HG02763 (cell line): ENCODE measurements at regions not wholly inside any gene's neighbourhood (a gene's known extent, or its start where the extent isn't known, plus 50 kb on each side); places are given as distances from the start of the nearest gene placed in this dataset.
"Not testable (repeated sequence)": the region's sequence is repeated elsewhere in the genome, so short reads cannot be mapped to it uniquely, and the experiment has no call there.

ENCODE experiments used
- ATAC-seq: cut with Tn5 transposase; IDR thresholded peaks from one replicate; pipeline ENCODE4 v1.9.1; 2021; ENCODE audit warnings: mild to moderate bottlenecking, moderate library complexity; ENCODE audit not compliant: unreplicated experiment

DNA sequence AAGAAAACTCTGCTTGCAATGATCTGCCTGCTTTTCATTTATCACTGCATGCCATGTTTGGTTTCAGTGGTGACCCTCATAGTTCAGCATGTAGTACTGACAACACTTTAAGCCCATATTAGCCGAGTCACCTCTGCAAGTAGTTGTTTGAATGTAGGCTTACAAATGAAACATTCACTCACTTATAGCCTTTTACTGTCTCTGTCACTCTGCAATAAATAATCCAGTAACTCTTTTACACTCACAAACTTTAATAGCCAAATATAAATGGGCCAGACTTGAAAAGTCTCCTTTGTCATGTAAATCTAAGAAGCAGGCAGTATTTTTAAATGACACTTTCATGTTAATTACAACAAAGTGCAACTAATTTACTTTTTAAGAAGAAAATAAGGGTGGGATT is 1460.0 kb upstream of the ADGRB3 start:
- ATAC-seq = no peak

DNA sequence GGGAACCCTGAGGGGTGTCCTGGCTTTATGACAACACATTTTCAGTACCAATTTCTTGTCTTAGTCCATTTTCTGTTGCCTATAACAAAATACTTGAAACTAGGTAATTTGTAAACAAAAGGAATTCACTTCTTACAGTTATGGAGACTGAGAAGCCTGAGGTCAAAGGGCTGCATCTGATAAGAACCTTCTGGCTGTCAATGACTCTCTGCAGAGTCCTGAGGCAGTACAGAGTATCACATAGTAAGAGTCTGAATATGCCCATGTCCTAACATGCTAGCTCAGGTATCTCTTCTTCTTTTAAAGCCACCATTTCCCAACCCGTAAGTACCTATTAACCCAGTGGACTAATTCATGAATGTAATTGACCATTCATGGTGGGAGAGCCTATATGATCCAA is 1458.6 kb upstream of the EYS start:
- no peak for ATAC-seq

DNA sequence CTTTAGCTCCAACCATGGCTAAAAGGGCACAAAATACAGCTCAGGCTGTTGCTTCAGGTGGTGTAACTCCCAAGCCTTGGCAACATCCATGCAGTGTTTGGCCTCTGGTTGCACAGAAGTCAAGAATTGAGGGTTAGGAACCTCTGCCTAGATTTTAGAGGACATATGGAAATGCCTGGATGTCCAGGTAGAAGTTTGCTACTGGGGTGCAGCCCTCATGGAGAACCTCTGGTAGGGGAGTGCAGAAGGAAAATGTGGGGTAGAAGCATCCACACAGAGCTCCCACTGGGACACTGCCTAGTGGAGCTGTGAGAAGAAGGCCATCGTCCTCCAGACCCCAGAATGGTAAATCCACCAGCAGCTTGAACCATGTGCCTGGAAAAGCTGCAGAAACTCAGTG is 1453.8 kb upstream of the EYS start:
- no peak for ATAC-seq

DNA sequence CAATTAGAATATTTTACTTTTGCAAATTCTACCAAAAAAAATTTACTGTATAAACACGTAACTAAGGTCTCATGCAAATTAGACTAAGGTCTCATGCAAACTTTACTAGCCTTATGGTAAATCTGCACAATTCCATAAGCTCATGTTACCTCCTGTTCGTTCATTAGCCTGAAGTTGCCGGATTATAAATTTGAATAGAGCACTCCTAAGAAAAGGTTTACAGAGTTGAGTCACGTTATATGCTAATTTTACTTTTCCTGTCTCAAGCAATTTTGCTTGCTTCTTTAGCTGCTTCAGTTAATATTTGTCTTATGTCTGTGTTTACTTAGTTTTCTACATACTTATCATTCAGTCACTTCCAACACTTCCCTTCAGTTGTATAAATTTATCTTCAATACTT is 1434.0 kb upstream of the EYS start:
- ATAC-seq = no peak

DNA sequence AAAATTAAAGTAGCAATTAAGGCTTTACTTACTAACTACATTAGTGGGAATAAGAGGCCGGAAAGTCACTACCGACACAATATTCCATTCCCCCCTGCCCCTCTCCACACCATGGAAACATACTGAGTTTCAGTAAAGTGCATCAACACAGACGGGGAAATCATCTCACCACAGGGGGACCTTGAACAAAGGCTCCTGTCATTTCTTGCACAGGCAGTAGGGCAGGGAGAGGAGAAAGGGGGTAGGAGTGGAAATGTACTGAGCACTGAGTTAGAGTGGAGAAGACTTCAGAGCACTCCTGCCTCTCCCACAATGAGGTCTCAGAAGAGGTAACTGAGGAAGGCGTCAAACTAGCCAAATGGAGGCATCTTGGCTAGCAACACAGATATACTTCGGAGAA is 1426.9 kb upstream of the EYS start:
- ATAC-seq = no peak

DNA sequence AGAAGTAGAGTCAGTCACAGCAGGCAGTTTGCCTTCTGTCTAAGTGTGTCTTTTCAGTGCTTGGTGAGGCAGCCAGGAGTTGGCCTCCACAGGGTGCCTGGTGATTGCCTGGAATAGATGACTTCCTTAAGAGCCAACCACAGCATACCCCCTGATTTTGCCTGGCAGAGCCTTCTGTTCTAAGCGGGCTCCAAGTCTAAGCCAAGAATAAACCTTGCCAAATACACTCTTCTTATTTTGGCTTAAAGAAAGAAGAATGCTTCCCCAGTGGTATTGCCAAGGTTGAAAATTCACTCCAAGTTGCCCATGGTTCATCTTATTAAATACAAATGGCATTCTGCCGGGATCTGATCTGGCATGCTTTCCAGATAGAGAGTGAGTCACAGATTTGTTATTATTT is 1424.8 kb upstream of the EYS start:
- no peak for ATAC-seq

DNA sequence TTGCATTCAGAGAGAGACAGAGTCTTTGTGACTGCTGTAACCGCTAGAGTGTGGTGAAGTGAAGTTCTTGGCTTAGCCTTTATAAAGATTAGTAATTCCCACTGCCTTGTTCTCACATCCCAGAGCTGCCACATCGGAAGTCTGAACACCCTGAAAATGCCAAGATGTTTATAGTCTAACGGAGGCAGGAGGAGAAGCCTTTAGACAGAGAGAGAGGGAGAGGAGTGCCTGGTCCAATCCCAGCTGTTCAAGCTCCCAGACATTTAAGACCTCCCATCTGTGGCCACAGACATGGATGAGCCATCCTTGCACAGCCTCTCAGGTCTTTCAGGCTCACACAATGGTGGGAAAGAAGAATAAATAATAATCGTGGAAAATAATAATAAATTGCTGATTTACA is 1422.8 kb upstream of the EYS start:
- ATAC-seq = no peak

DNA sequence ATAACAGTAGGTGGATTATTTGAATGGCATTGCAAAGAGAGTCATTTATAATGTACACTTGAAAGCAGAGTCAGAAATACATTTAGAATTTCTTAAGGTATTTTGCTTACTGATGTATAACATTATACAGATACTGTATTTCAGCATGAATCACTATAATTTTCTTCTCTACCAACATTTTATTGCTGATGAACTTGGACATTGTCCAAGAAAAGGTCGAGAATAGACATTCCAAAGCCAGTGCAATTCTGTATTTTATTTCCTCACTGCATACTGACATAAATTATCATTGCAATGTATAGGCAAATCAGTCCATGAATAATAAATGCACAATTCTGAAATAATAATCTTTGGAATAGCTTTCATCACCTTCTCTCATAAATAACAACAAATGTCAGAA is 1420.0 kb upstream of the EYS start:
- no peak for ATAC-seq

DNA sequence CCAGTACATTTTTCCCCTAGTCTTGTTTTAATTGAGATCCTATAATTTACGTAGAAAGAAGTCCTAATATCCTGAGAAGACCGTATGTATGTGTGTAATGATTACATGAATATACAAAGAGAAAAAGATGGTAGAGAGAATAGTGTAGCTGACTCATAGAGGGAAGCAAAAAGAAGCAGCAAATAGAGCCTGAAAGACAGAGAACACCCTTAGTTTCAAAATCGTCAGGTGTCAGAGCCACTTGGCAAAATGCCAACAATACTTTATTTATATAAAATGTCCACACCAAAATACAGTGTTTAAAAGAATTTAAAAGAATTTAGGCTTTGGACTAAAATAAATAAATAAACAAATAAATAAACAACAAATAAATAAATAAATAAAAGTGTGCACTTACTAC is 1414.1 kb upstream of the EYS start:
- no peak for ATAC-seq

DNA sequence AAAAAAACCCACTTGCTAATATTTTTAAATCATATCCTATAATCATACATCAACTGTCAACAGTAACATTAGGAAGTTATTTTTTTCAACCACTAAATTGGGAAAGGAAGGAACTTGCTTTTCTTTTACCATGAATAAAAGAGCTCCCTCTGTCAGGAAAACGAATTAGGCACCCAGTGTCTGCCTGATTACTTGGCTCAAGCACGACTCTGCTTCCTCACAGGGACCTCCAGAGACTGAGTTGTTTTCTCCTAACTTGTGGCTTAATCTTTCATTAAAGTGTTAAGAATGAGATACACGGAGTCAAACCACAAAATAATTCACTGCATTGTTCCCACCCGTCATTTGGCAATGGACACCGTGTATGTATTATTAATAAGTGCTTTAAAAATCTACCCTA is 1405.1 kb upstream of the EYS start:
- ATAC-seq = no peak

DNA sequence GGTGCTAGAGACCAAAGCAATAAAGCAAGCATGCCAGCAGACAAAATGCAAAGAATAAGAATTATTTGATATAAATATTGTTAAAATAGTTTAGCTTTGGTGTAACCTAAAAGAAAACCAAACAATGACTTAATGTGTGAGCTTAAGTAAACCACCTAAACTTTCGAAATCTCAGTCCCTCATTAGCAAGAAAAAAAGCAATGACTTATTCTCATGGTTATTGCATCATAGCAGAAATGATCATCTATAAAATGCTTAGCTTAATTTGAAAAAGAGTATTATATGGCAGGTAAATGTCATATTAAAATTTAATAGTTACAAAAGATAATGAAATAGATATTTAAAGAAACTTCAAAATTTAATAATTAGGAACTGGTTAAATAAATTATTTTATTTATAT is 1395.7 kb upstream of the EYS start:
- ATAC-seq = no peak

DNA sequence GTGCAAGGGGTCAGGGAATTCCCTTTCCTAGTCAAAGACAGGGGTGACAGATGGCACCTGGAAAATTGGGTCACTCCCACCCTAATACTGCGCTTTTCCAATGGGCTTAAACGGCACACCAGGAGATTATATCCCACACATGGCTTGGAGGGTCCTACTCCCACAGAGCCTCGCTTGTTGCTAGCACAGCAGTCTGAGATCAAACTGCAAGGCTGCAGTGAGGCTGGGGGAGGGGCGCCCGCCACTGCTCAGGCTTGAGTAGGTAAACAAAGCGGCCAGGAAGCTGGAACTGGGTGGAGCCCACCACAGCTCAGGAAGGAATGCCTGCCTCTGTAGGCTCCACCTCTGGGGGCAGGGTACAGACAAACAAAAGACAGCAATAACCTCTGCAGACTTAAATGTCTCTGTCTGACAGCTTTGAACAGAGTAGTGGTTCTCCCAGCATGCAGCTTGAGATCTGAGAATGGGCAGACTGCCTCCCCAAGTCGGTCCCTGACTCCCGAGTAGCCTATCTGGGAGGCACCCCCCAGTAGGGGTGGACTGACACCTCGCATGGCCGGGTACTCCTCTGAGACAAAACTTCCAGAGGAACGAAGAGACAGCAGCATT is 1388.7 kb upstream of the EYS start:
- ATAC-seq = not testable (repeated sequence)

DNA sequence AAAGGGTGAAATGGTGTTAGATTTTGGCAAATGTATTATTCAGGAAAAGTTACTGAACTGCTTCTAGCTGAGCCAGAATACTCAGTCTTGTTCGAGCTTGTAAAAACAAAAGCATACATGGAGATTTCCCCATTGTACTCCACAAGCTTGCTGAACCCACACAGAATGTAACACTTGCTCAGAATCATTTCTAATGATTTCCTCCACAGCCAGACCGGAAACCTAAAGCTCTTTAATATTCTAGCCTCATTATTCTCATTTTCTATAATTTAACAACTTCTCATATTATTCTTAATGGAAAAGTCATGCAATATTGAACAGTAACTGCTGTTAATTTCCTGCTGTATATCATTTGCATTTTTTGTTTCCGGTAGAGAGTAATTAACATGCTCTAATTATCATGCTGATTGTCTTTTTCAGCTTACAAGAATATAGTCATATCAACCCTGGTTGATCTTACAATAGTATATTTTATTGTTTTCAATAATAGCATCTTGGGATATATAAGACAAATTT is 1387.5 kb upstream of the EYS start:
- ATAC-seq = no peak

DNA sequence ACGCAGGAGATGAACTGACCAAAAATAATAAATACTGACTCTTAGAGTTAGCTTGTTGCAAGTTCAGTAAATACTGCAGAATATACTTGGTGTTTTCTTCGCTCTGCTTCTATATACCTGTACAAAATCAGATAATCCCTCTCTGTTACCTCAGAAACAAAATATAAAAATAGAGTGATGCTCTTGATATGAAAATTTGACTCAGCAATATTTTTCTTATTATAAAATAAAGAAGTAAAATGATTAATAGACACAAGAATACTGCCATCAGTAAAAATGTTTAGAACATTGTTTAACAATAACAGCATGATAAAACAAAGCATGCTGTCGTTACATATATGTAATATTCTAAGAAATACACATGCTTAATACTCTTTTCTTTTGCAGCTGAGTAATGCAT is 1366.9 kb upstream of the EYS start:
- no peak for ATAC-seq

DNA sequence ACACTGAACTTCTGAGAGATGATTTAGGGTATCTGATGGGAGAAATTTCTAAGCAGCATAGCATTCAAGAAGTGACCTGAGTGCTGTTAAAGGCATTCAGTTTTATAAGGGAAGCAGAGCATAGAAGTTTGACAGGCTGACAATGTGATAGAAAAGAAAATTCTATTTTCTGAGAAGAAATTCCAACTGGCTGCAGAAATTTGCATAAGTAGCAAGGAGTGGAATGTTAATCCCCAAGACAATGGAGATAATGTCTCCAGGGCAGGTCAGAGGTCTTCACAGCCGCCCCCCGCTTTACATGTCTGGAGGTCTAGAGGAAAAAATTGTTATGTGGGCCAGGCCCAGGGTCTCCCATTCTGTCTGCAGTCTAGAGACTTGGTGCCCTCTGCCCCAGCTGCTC is 1361.8 kb upstream of the EYS start:
- ATAC-seq = no peak

DNA sequence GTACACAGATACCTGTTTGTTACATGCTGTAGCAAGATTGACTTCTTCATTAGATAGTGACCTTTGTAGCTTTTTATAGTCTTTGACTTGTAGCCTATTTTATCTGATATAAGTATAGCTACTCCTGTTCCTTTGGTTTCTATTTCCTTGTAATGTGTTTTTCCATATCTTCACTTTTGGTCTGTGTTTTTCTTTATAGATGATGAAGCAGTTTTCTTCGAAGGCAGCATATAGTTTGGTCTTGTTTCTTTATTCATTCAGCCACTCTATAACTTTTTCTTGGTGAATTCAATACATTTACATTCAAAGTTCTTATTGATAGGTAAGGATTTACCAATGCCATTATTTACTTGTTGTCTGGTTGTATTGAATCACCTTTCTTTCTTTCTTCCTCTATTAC is 1357.3 kb upstream of the EYS start:
- ATAC-seq = no peak

DNA sequence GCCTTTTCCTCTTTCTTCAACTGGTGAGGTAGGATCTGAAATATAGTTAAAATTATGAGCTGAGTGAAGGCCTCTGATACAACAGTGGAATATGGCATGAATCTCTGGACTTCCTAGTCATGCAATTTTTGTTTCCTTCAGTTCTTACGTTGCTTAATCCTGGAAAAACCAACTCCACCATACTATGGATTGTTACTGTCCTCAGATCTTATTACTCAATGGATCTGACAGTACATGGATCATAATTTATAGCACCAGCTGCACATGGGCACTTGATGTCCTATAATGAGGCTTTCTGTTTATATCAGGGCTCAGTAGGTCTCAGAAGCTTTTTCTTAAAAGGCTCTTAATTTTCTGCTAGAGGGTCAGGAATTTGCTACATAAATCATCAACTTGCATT is 1341.0 kb upstream of the EYS start:
- no peak for ATAC-seq

DNA sequence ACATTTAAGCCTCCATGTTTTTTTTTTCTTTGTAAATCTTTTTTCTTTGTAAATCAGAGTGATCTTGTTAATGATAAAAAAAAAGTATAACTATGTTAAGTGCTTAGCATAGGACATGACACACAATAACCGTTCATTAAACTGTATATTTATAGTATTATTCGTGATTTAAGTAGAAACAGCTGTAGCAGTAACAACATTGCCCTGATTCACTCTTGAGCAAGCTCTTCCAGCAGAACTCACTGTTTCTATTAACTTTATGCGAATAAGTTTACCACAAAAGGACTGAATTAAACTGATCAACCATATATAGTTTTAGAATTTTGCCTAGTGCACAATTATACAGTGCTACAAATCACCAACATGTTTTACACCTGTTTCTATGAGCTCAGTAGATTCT is 1338.0 kb upstream of the EYS start:
- ATAC-seq = no peak

DNA sequence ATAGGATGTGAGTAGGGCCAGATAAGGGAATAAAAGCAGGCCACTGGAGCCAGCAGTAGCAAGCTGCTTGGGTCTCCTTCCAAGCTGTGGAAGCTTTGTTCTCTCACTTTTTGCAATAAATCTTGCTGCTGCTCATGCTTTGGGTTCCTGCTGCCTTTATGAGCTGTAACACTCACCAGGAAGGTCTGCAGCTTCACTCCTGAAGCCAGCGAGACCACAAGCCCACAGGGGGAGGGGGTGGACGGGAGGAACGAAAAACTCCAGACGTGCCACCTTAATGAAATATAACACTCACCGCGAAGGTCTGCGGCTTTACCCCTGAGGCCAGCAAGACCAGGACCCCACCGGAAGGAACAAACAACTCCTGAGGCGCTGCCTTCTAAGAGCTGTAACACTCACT is 1324.4 kb upstream of the EYS start:
- ATAC-seq = no peak

DNA sequence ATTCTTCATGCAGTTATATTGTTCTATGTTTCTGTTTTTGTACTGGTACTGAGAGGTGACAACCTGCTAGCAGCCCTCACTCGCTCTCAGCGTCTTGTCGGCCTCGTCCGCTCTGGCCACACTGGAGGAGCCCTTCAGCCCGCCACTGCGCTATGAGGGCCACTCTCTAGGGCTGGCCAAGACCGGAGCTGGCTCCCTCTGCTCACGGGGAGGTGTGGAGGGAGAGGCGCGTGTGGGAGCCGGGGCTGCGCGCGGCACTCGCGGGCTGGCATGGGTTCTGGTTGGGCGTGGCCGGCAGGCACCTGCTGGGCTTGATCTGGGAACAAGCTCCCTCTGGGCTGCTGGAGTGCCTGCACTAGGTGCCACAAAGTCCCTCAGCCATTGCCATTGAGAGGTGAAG is 1323.8 kb upstream of the EYS start:
- ATAC-seq = no peak

DNA sequence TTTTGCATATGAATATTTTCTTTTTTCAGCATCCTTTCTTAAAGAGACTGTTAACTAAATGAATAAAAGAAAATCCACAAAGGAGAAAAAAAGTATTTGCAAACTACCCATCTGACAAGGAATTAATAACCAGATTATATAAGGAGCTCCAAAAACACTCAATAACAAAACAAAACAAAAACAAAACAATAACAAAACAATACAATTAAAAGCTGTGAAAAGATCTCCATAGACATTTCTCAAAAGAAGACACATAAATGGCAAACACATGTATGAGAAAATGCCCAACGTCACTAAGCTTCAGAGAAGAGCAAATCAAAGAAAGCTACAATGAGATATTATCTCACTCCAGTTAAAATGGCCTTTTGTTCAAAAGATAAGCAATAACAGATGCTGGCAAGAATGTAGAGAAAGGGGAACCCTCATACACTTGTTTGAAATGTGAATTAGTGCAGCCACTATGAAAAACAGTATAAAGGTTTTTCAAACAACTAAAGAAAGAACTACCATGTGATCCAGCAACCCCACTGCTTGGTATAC is 1310.0 kb upstream of the EYS start:
- no peak for ATAC-seq

DNA sequence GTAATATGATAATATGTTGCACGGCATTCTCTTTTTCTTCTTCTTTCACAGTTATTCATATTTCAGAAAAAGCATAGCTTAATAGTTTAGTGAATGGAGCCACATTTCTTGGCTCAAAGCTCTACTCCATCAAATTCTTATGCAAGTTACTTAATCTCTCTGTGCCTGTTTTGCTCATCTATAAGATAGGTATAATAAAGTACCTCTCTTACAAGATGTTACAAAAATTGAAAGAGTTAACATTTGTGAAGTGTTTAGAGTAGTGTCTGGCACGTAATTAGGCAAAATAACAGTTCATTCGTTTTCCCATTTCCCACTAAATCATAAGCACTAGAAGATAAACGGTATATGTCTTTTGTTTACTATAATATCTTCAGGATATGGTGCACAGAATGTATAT is 1304.4 kb upstream of the EYS start:
- ATAC-seq = no peak

DNA sequence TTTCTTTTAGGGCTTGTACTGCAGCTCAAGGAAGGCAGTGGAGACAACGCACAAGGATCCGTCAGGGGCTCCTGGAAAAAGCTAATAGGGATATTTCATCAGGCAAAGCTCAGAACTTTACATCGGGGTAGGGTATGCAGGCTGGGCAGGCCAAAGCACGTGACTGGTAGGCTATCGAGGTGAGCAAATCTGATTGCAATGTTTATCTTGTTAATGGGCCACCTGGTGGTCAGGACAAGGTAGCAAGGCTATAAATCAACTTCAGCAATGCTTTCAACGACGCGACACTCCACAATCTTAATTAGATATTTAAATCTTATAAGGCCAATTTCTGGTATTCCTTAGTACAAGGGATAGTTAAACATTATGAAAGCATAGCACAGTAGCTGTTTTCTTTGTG is 1302.8 kb upstream of the EYS start:
- ATAC-seq = no peak
